Naive B cell (primary cell): ENCODE measurements at regions not wholly inside any gene's neighbourhood (a gene's known extent, or its start where the extent isn't known, plus 50 kb on each side); places are given as distances from the start of the nearest gene placed in this dataset.

ENCODE experiments used
- ATAC-seq, 2 donors: fragments of 150-1000 bp; cut with Tn5 transposase; 2 replicates each; pipeline ENCODE4 v1.10.0; 2021; ENCODE audit warnings: low read depth in 2 of 2, mild to moderate bottlenecking in 2 of 2, moderate library complexity in 2 of 2
- DNase-seq: peaks from one replicate; pipeline ENCODE4 v3.0.0; 2022
- H3K27ac Mint-ChIP-seq, 6 donors: one replicate each; pipeline ENCODE4 v1.8.0; 2020 to 2022; ENCODE audit warnings: mild to moderate bottlenecking in 6 of 6, mixed read lengths in 6 of 6, moderate library complexity in 5 of 6, inconsistent platforms in 2 of 6
- H3K27me3 Mint-ChIP-seq, 3 donors: one replicate each; pipeline ENCODE4 v1.8.0; 2021 to 2022; ENCODE audit warnings: mixed read lengths in 3 of 3, mild to moderate bottlenecking in 1 of 3
- H3K36me3 Mint-ChIP-seq, 2 donors: one replicate each; pipeline ENCODE4 v1.8.0; 2020 to 2022; ENCODE audit warnings: mixed read lengths in 2 of 2, inconsistent platforms in 1 of 2, mild to moderate bottlenecking in 1 of 2
- H3K4me1 Mint-ChIP-seq, 3 donors: one replicate each; pipeline ENCODE4 v1.8.0; 2020 to 2022; ENCODE audit warnings: mixed read lengths in 3 of 3, inconsistent platforms in 1 of 3, mild to moderate bottlenecking in 1 of 3, moderate library complexity in 1 of 3
- H3K4me3 Mint-ChIP-seq, 8 donors: one replicate each; pipeline ENCODE4 v1.8.0; 2020 to 2022; ENCODE audit warnings: mild to moderate bottlenecking in 8 of 8, mixed read lengths in 8 of 8, moderate library complexity in 8 of 8, inconsistent platforms in 2 of 8
- H3K9me3 Mint-ChIP-seq, 7 donors: one replicate each; pipeline ENCODE4 v1.8.0; 2020 to 2022; ENCODE audit warnings: mixed read lengths in 7 of 7, mild to moderate bottlenecking in 5 of 7, inconsistent platforms in 2 of 7, moderate library complexity in 1 of 7

GRCh38 chr10:21164687-21165086, 267.6 kb upstream of the NEBL start:
- no peak for ATAC-seq
- peaks cover 6 to 9% (median 7%) of the 10 kb centered on the region in 3 donors for H3K27me3 Mint-ChIP-seq

GRCh38 chr10:21162948-21163347, 265.8 kb upstream of the NEBL start:
- ATAC-seq: no peak
- no peak for DNase-seq
- Mint-ChIP-seq H3K36me3 (no peaks in the 10 kb centered on the region), H3K4me3 (no peak overlapping the region), H3K9me3 (peaks cover 0 to 16% (median 4%) of the 10 kb centered on the region in 7 donors), H3K27ac (no peak overlapping the region), H3K4me1 (no peaks in the 10 kb centered on the region), H3K27me3 (peaks cover 7 to 15% (median 12%) of the 10 kb centered on the region in 3 donors)

More at GRCh38 chr10:21164687-21165086, 267.6 kb upstream of the NEBL start:
- DNase-seq: no peak
- Mint-ChIP-seq H3K4me3 (no peak overlapping the region), H3K27ac (no peak overlapping the region), H3K4me1 (no peaks in the 10 kb centered on the region), H3K9me3 (peaks cover 0 to 16% (median 4%) of the 10 kb centered on the region in 7 donors), H3K36me3 (no peaks in the 10 kb centered on the region)

- ATAC-seq (no peak), DNase-seq (no peak)
- Mint-ChIP-seq H3K4me3 (no peak overlapping the region), H3K36me3 (no peaks in the 10 kb centered on the region), H3K27me3 (peaks cover 6 to 15% (median 11%) of the 10 kb centered on the region in 3 donors), H3K4me1 (no peaks in the 10 kb centered on the region), H3K27ac (no peak overlapping the region), H3K9me3 (peaks cover 0 to 16% (median 4%) of the 10 kb centered on the region in 7 donors)
These were observed 264.5 kb upstream of the NEBL start for GRCh38 chr10:21161647-21162046.

GRCh38 chr10:21161090-21161625, 264.0 kb upstream of the NEBL start:
- H3K36me3 Mint-ChIP-seq: no peaks in the 10 kb centered on the region
- no peaks in the 10 kb centered on the region for H3K4me1 Mint-ChIP-seq
- peaks cover under 1 to 15% (median 8%) of the 10 kb centered on the region in 3 donors for H3K27me3 Mint-ChIP-seq
- H3K27ac Mint-ChIP-seq: no peak overlapping the region
- DNase-seq: no peak
- ATAC-seq: no peak
- H3K4me3 Mint-ChIP-seq: no peak overlapping the region
- H3K9me3 Mint-ChIP-seq: peaks cover 0 to 16% (median 0%) of the 10 kb centered on the region in 7 donors

GRCh38 chr10:21160116-21160515, 263.0 kb upstream of the NEBL start:
- no peak overlapping the region for H3K4me3 Mint-ChIP-seq
- ATAC-seq: no peak
- no peaks in the 10 kb centered on the region for H3K4me1 Mint-ChIP-seq
- peaks cover 0 to 15% (median 11%) of the 10 kb centered on the region in 3 donors for H3K27me3 Mint-ChIP-seq
- no peak overlapping the region for H3K27ac Mint-ChIP-seq
- peaks cover 0 to 16% (median 0%) of the 10 kb centered on the region in 7 donors for H3K9me3 Mint-ChIP-seq
- H3K36me3 Mint-ChIP-seq: no peaks in the 10 kb centered on the region
- no peak for DNase-seq

GRCh38 chr10:21159669-21160068, 262.6 kb upstream of the NEBL start:
- H3K27ac Mint-ChIP-seq: no peak overlapping the region

DNA sequence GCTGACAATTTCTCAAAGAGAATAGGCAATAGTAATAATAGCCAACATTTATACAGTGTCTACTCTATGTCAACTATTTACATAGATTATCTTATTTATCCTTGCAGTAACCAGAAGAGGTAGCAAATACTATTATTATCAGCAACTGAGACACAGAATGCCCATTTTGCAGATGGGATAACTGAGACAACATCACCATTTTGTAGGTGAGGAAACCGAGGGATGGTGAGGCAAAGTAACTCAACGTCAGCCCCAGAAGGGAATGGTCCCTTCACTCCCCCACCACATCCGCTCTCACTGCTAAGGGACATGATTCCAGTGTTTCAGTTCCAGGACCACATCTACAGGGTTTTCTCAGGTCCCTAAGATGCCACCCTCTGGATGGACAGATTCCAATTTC, 261.2 kb upstream of the NEBL start:
- no peak overlapping the region for H3K27ac Mint-ChIP-seq
- H3K36me3 Mint-ChIP-seq: no peaks in the 10 kb centered on the region
- no peaks in the 10 kb centered on the region for H3K4me1 Mint-ChIP-seq
- ATAC-seq (no peak), DNase-seq (no peak)
- H3K27me3 Mint-ChIP-seq: peaks cover 0 to 11% (median 11%) of the 10 kb centered on the region in 3 donors
- H3K4me3 Mint-ChIP-seq: no peak overlapping the region
- H3K9me3 Mint-ChIP-seq: peaks cover 0 to 16% (median 0%) of the 10 kb centered on the region in 7 donors

More at GRCh38 chr10:21159669-21160068, 262.6 kb upstream of the NEBL start:
- Mint-ChIP-seq H3K4me1 (no peaks in the 10 kb centered on the region), H3K27me3 (peaks cover 0 to 15% (median 11%) of the 10 kb centered on the region in 3 donors), H3K9me3 (peaks cover 0 to 16% (median 0%) of the 10 kb centered on the region in 7 donors), H3K36me3 (no peaks in the 10 kb centered on the region), H3K4me3 (no peak overlapping the region)
- ATAC-seq (no peak), DNase-seq (no peak)

- Mint-ChIP-seq H3K4me1 (no peaks in the 10 kb centered on the region), H3K27me3 (peaks cover 0 to 14% (median 11%) of the 10 kb centered on the region in 3 donors), H3K9me3 (peaks cover 0 to 16% (median 0%) of the 10 kb centered on the region in 7 donors), H3K4me3 (no peak overlapping the region), H3K27ac (no peak overlapping the region), H3K36me3 (no peaks in the 10 kb centered on the region)
- ATAC-seq: no peak
- DNase-seq: no peak
These were observed 260.6 kb upstream of the NEBL start for GRCh38 chr10:21157664-21158063.

DNA sequence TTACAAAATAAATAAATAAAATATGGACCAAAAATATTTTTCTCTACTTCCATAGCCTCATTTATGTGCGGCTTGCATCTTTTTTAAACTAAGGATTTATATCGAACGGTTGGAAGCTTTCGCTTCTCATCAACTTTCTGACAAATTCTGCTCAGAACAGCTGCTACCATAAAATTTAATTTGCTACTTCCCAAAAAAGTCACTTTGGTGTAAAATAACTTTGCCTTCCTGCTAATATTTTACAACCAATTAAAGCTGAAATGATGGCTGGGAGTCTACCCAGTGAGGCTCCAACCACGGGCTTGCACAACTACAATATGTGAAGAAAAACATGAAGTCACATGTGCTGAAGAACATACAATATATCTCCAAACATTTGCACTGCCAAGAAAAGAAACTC, 253.1 kb upstream of the NEBL start:
- ATAC-seq (no peak), DNase-seq (no peak)
- Mint-ChIP-seq H3K36me3 (no peaks in the 10 kb centered on the region), H3K9me3 (peaks cover 0 to 11% (median 2%) of the 10 kb centered on the region in 7 donors), H3K27ac (no peak overlapping the region), H3K4me1 (no peaks in the 10 kb centered on the region), H3K27me3 (peaks cover 3 to 11% (median 4%) of the 10 kb centered on the region in 3 donors), H3K4me3 (no peak overlapping the region)

- Mint-ChIP-seq H3K36me3 (no peaks in the 10 kb centered on the region), H3K27ac (no peak overlapping the region), H3K27me3 (no peaks in the 10 kb centered on the region), H3K4me1 (no peaks in the 10 kb centered on the region), H3K9me3 (peaks cover 0 to 8% (median under 1%) of the 10 kb centered on the region in 7 donors), H3K4me3 (no peak overlapping the region)
- ATAC-seq: no peak
- DNase-seq: no peak
These were observed 249.3 kb upstream of the NEBL start for GRCh38 chr10:21146436-21146789.

- Mint-ChIP-seq H3K27ac (no peak overlapping the region), H3K9me3 (peaks cover 0 to 8% (median 0%) of the 10 kb centered on the region in 7 donors), H3K36me3 (no peaks in the 10 kb centered on the region), H3K27me3 (no peaks in the 10 kb centered on the region), H3K4me1 (no peaks in the 10 kb centered on the region), H3K4me3 (no peak overlapping the region)
- DNase-seq: no peak
- ATAC-seq: no peak
These were observed 248.8 kb upstream of the NEBL start for GRCh38 chr10:21145751-21146435.

GRCh38 chr10:21144047-21144446, 246.9 kb upstream of the NEBL start:
- peaks cover 0 to 8% (median 0%) of the 10 kb centered on the region in 7 donors for H3K9me3 Mint-ChIP-seq
- no peak overlapping the region for H3K27ac Mint-ChIP-seq
- ATAC-seq (no peak), DNase-seq (no peak)
- no peaks in the 10 kb centered on the region for H3K27me3 Mint-ChIP-seq
- no peak overlapping the region for H3K4me3 Mint-ChIP-seq
- no peaks in the 10 kb centered on the region for H3K4me1 Mint-ChIP-seq
- no peaks in the 10 kb centered on the region for H3K36me3 Mint-ChIP-seq

GRCh38 chr10:21141946-21142492, 244.9 kb upstream of the NEBL start:
- no peaks in the 10 kb centered on the region for H3K4me1 Mint-ChIP-seq
- DNase-seq (no peak), ATAC-seq (no peak)
- no peaks in the 10 kb centered on the region for H3K36me3 Mint-ChIP-seq
- no peak overlapping the region for H3K27ac Mint-ChIP-seq
- H3K4me3 Mint-ChIP-seq: no peak overlapping the region
- H3K27me3 Mint-ChIP-seq: no peaks in the 10 kb centered on the region
- no peaks in the 10 kb centered on the region for H3K9me3 Mint-ChIP-seq

- H3K36me3 Mint-ChIP-seq: no peaks in the 10 kb centered on the region
- DNase-seq: no peak
- peaks cover 0 to 6% (median 3%) of the 10 kb centered on the region in 3 donors for H3K27me3 Mint-ChIP-seq
- H3K4me1 Mint-ChIP-seq: no peaks in the 10 kb centered on the region
- H3K9me3 Mint-ChIP-seq: no peaks in the 10 kb centered on the region
- H3K4me3 Mint-ChIP-seq: no peak overlapping the region
- H3K27ac Mint-ChIP-seq: no peak overlapping the region
- ATAC-seq: no peak
These were observed 241.7 kb upstream of the NEBL start for GRCh38 chr10:21138769-21139340.
